ENCODE measurements at regions not wholly inside any gene's neighbourhood (a gene's known extent, or its start where the extent isn't known, plus 50 kb on each side); places are given as distances from the start of the nearest gene placed in this dataset.
A peak's percentile ranks its signal among the peaks of the same experiment; 100 is the strongest.
"Not testable (repeated sequence)": the region's sequence is repeated elsewhere in the genome, so short reads cannot be mapped to it uniquely, and the experiment has no call there.

GRCh38 chr1:121522061-121522759 lies 337.4 kb downstream of the SRGAP2C start:
- ATAC-seq (no peak), DNase-seq (no peak)
- Mint-ChIP-seq H3K4me3 (no peak overlapping the region), H3K9me3 (no peaks in the 10 kb centered on the region), H3K36me3 (peaks cover 0 to 3% (median 0%) of the 10 kb centered on the region in 3 donors), H3K27me3 (no peaks in the 10 kb centered on the region), H3K4me1 (peaks cover 15 to 35% (median 34%) of the 10 kb centered on the region in 4 donors), H3K27ac (peak overlapping the region in 3 of 10 donors; percentile 44 to 74 (median 52))
- POLR2A ChIA-PET, result no interaction called here

DNA sequence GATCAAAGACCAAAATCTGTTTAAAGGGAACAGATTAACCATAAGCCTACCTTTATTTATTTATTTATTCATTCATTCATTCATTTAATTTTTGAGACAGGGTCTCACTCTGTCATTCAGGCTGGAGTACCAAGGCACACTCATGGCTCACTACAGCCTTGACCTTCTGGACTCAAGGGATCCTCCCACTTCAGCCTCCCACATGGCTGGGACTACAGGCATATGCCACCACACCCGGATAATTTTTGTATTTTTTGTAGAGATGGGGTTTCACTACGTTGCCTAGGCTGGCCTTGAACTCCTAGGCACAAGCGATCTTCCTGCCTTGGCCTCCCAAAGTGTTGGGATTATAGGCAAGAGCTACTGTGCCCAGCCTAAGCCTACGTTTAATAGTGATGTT lies 338.3 kb downstream of the SRGAP2C start:
- H3K27ac Mint-ChIP-seq, DNase-seq, H3K9me3 Mint-ChIP-seq, POLR2A ChIA-PET, H3K27me3 Mint-ChIP-seq, ATAC-seq, H3K36me3 Mint-ChIP-seq: not testable (repeated sequence)
- peaks cover 11 to 27% (median 26%) of the 10 kb centered on the region in 4 donors for H3K4me1 Mint-ChIP-seq
- H3K4me3 Mint-ChIP-seq, result peak overlapping the region in 1 of 10 donors; percentile 51

GRCh38 chr1:121525355-121525754 lies 340.6 kb downstream of the SRGAP2C start:
- Mint-ChIP-seq H3K4me1 (peaks cover 16 to 29% (median 27%) of the 10 kb centered on the region in 4 donors), H3K9me3 (no peaks in the 10 kb centered on the region), H3K36me3 (peaks cover 0 to 3% (median 0%) of the 10 kb centered on the region in 3 donors), H3K27ac (no peak overlapping the region), H3K4me3 (no peak overlapping the region), H3K27me3 (no peaks in the 10 kb centered on the region)
- ATAC-seq, result no peak
- DNase-seq, result no peak
- POLR2A ChIA-PET, result interaction anchor here (1.0 kb wide), 1 partner anchor 9 kb away, joined by 5 read pairs; no protein-coding TSS in a partner anchor

GRCh38 chr1:121528958-121529357 lies 344.2 kb downstream of the SRGAP2C start:
- H3K27ac Mint-ChIP-seq, result peak overlapping the region in 1 of 10 donors; percentile 39
- H3K4me1 Mint-ChIP-seq, result peaks cover 10 to 27% (median 22%) of the 10 kb centered on the region in 4 donors
- not testable (repeated sequence) for H3K36me3 Mint-ChIP-seq, H3K27me3 Mint-ChIP-seq, H3K4me3 Mint-ChIP-seq, DNase-seq, ATAC-seq, H3K9me3 Mint-ChIP-seq
- POLR2A ChIA-PET, result interaction anchor here (3.4 kb wide), 1 partner anchor 9 kb away, joined by 12 read pairs; no protein-coding TSS in a partner anchor

DNA sequence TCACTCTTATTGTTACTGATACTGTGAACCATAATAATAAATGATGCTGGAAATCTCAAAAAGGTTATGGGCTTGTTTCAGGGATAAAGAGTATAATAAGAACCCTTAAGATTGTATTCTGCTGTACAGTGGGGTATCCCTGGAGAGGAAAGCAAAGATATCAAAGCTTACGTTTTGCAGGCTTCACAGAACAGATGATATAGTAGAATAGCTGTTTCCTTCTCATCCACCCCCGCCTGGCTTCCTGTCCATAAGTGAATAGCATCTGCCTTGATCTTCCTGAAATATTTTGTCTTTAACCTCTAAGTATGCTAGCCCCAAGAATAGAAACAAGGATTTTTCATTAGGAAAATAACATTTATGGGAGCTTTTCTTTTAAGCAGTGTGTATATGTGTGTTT lies 345.3 kb downstream of the SRGAP2C start:
- ATAC-seq, result peak; percentile 33 to 40
- DNase-seq, H3K36me3 Mint-ChIP-seq, H3K27me3 Mint-ChIP-seq, H3K27ac Mint-ChIP-seq, H3K9me3 Mint-ChIP-seq: not testable (repeated sequence)
- POLR2A ChIA-PET, result interaction anchor here (3.4 kb wide), 1 partner anchor 10 kb away, joined by 12 read pairs; no protein-coding TSS in a partner anchor
- Mint-ChIP-seq H3K4me3 (peak overlapping the region in 1 of 10 donors; percentile 51), H3K4me1 (peaks cover 10 to 20% (median 19%) of the 10 kb centered on the region in 4 donors)

GRCh38 chr1:121531747-121532146 lies 347.0 kb downstream of the SRGAP2C start:
- H3K27ac Mint-ChIP-seq, H3K27me3 Mint-ChIP-seq, H3K4me3 Mint-ChIP-seq, DNase-seq, ATAC-seq, H3K9me3 Mint-ChIP-seq, H3K36me3 Mint-ChIP-seq: not testable (repeated sequence)
- POLR2A ChIA-PET, result interaction anchor here (3.4 kb wide), 1 partner anchor 12 kb away, joined by 12 read pairs; no protein-coding TSS in a partner anchor
- H3K4me1 Mint-ChIP-seq, result peaks cover 10 to 20% (median 19%) of the 10 kb centered on the region in 4 donors

DNA sequence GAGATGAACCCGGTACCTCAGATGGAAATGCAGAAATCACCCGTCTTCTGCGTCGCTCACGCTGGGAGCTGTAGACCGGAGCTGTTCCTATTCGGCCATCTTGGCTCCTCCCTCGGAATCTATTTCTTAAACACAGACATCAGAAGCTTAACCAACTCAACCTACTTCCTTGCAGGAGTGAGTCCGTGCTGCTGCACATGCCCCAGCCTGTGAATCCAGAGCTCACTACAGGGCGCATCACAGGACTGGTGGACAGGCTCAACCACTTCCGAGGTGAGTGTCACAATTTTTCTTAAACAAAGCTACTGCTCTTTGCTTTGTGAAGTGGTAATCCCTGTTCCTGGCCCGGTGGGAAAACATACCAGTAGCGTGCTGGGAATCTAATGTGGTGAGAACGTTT lies 353.4 kb downstream of the SRGAP2C start:
- peak overlapping the region in 2 of 10 donors; percentile 37 to 41 for H3K27ac Mint-ChIP-seq
- H3K4me3 Mint-ChIP-seq, H3K27me3 Mint-ChIP-seq, H3K9me3 Mint-ChIP-seq, POLR2A ChIA-PET, DNase-seq, ATAC-seq, H3K36me3 Mint-ChIP-seq, H3K4me1 Mint-ChIP-seq: not testable (repeated sequence)

DNA sequence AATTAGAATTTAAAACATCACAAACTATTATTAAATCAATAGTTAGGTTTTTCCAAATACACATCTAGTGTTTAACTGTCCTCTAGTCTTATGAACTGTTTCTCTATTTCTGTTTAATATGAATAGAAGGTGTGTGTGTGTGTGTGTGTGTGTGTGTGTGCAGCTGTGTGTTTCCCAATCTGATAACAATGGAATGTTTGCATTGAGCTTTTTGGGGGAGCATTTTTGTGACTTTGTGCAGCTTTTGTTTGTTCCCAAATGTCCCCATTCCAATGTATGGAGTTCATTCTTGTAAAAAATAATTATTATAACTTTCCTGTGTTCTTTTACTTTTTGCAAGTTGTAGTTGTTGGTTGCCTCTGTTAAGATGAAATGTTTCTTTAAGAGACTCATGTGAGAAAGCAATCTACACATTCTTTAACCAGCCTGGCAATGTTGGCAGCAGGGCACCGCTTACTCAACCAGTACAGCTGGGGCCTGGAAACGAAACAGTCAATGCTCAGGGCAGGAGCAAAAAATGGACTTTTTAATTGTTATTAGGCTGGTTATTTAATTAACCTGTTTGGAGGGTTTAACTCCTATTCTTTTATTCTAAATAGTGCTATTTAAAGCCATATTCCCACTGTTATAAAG lies 354.3 kb downstream of the SRGAP2C start:
- DNase-seq (no peak), ATAC-seq (no peak)
- Mint-ChIP-seq H3K9me3 (no peaks in the 10 kb centered on the region), H3K27ac (no peak overlapping the region), H3K27me3 (no peaks in the 10 kb centered on the region), H3K36me3 (no peaks in the 10 kb centered on the region), H3K4me3 (no peak overlapping the region), H3K4me1 (peaks cover 0 to 1% (median 0%) of the 10 kb centered on the region in 4 donors)
- POLR2A ChIA-PET, result no interaction called here

GRCh38 chr1:121543988-121544387 lies 359.2 kb downstream of the SRGAP2C start:
- not testable (repeated sequence) for DNase-seq, H3K27ac Mint-ChIP-seq, H3K4me3 Mint-ChIP-seq, H3K27me3 Mint-ChIP-seq, H3K36me3 Mint-ChIP-seq, H3K9me3 Mint-ChIP-seq, ATAC-seq, H3K4me1 Mint-ChIP-seq
- POLR2A ChIA-PET, result interaction anchor here (0.7 kb wide), 1 partner anchor 17 kb away, joined by 3 read pairs; no protein-coding TSS in a partner anchor

GRCh38 chr1:121544500-121544899 lies 359.7 kb downstream of the SRGAP2C start:
- DNase-seq (no peak), ATAC-seq (no peak)
- peaks cover 0 to 8% (median 0%) of the 10 kb centered on the region in 9 donors for H3K9me3 Mint-ChIP-seq
- H3K4me1 Mint-ChIP-seq, result peaks cover 4 to 8% (median 6%) of the 10 kb centered on the region in 4 donors
- H3K27me3 Mint-ChIP-seq, result no peaks in the 10 kb centered on the region
- H3K36me3 Mint-ChIP-seq, result no peaks in the 10 kb centered on the region
- POLR2A ChIA-PET, result interaction anchor here (0.7 kb wide), 1 partner anchor 17 kb away, joined by 3 read pairs; no protein-coding TSS in a partner anchor
- peak overlapping the region in 1 of 10 donors; percentile 10 for H3K27ac Mint-ChIP-seq
- H3K4me3 Mint-ChIP-seq, result no peak overlapping the region

- ATAC-seq, POLR2A ChIA-PET, H3K27me3 Mint-ChIP-seq, H3K4me3 Mint-ChIP-seq, H3K9me3 Mint-ChIP-seq, H3K36me3 Mint-ChIP-seq, H3K27ac Mint-ChIP-seq, DNase-seq: not testable (repeated sequence)
- peaks cover 7 to 18% (median 15%) of the 10 kb centered on the region in 4 donors for H3K4me1 Mint-ChIP-seq
Observed at GRCh38 chr1:121545899-121546298, 361.1 kb downstream of the SRGAP2C start.

DNA sequence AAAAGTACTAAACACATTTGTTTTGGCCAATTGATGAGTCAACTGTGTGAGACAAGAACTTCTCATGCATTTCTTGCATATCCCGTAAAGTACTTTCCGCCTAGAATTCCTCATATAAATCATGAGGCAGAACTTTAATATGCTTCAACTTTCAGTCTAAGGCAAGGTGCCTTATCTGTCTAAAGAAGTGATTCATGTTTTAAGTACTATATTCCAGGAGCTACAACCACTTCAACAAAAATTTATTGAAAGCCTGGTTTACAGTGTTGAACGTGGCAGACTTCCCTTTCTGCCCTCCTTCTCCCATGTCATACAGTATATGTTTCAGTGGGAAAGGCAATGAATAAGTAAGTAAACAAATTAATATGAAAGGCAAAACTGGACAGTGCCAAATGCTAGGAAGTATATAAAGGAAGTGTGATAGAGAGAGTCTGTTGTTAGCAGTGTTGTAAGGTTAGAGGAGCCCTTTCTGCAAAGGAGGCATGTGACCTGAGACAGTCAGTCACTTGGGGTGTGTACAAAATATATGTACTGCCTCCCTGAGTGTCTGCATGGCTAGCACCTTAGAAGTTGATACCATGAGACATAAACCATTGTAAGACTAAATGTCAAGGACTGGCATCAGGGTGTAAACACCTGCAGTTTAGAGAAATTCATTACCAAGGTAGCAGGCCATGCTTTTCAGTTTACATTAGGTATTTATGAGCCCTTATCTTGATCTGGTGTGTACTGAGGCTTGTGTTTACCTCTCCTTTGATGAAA lies 362.2 kb downstream of the SRGAP2C start:
- Mint-ChIP-seq H3K4me1 (peaks cover 10 to 29% (median 24%) of the 10 kb centered on the region in 4 donors), H3K4me3 (no peak overlapping the region), H3K27ac (peak overlapping the region in 4 of 10 donors; percentile 54 to 80 (median 56)), H3K36me3 (no peaks in the 10 kb centered on the region), H3K27me3 (no peaks in the 10 kb centered on the region), H3K9me3 (peaks cover 0 to 8% (median 0%) of the 10 kb centered on the region in 9 donors)
- peak in 1 of 2 donors; percentile 26 for ATAC-seq
- POLR2A ChIA-PET, result no interaction called here
- DNase-seq, result no peak

Measured in naive thymus-derived CD8-positive, alpha-beta T cell (primary cell).